ENCODE measurements at regions not wholly inside any gene's neighbourhood (a gene's known extent, or its start where the extent isn't known, plus 50 kb on each side); places are given as distances from the start of the nearest gene placed in this dataset.

DNA sequence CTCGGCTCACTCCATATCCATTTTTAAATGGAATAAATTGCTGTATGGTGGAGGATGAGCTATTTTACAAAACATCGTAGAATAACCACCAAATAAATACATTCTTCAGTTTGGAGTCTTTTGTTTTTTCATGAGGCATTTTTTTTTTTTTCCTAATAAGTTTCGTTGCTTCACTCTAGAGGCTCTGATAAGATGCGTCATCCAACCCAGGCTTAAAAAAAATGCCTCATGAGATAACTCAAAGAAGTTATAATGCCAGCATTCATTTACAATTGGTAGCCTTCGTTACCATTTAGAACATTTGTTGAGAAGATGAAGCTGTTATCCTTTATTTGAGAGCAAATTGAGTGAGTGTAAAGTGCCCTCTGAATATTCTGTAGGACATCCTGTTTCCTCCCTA lies 172.2 kb upstream of the CENPE start:
- TF ChIP-seq, protein P1, sequence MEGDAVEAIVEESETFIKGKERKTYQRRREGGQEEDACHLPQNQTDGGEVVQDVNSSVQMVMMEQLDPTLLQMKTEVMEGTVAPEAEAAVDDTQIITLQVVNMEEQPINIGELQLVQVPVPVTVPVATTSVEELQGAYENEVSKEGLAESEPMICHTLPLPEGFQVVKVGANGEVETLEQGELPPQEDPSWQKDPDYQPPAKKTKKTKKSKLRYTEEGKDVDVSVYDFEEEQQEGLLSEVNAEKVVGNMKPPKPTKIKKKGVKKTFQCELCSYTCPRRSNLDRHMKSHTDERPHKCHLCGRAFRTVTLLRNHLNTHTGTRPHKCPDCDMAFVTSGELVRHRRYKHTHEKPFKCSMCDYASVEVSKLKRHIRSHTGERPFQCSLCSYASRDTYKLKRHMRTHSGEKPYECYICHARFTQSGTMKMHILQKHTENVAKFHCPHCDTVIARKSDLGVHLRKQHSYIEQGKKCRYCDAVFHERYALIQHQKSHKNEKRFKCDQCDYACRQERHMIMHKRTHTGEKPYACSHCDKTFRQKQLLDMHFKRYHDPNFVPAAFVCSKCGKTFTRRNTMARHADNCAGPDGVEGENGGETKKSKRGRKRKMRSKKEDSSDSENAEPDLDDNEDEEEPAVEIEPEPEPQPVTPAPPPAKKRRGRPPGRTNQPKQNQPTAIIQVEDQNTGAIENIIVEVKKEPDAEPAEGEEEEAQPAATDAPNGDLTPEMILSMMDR (IDR thresholded peaks at IDR 0.05): no peak
- no peak for TF ChIP-seq POLR2A (IDR thresholded peaks at IDR 0.05)
